ENCODE measurements at regions not wholly inside any gene's neighbourhood (a gene's known extent, or its start where the extent isn't known, plus 50 kb on each side); places are given as distances from the start of the nearest gene placed in this dataset.
"Not testable (repeated sequence)": the region's sequence is repeated elsewhere in the genome, so short reads cannot be mapped to it uniquely, and the experiment has no call there.

GRCh38 chr16:32873783-32874182 is 197.8 kb upstream of the TP53TG3 start:
- H3K27ac ChIP-seq (ENCODE audit: low read length); ATAC-seq; H3K9me3 Mint-ChIP-seq; H3K27me3 ChIP-seq (ENCODE audit: control insufficient read depth, insufficient read depth, low read length); H3K27me3 Mint-ChIP-seq (ENCODE audit: low read depth in 2 of 2); H3K36me3 Mint-ChIP-seq; H3K27ac Mint-ChIP-seq; DNase-seq; H3K4me1 Mint-ChIP-seq; H3K4me1 ChIP-seq (ENCODE audit: control insufficient read depth, insufficient read depth, low read length); H3K4me3 Mint-ChIP-seq; H3K4me3 ChIP-seq (ENCODE audit: low read length); H3K9me3 ChIP-seq (ENCODE audit: control insufficient read depth, insufficient read depth, low read length); intact Hi-C loops (cut with micrococcal nuclease); H3K36me3 ChIP-seq (ENCODE audit: control insufficient read depth, insufficient read depth, low read length): not testable (repeated sequence)
- no CpG with 5 or more reads among the region's 10 CpGs for WGBS (ENCODE audit: insufficient coverage)

GRCh38 chr16:32873120-32873519 is 197.2 kb upstream of the TP53TG3 start:
- H3K27ac ChIP-seq (ENCODE audit: low read length); H3K36me3 Mint-ChIP-seq; H3K4me1 Mint-ChIP-seq; DNase-seq; H3K9me3 Mint-ChIP-seq; H3K27ac Mint-ChIP-seq; intact Hi-C loops (cut with micrococcal nuclease); H3K4me1 ChIP-seq (ENCODE audit: control insufficient read depth, insufficient read depth, low read length); H3K4me3 ChIP-seq (ENCODE audit: low read length); H3K4me3 Mint-ChIP-seq; H3K27me3 ChIP-seq (ENCODE audit: control insufficient read depth, insufficient read depth, low read length); ATAC-seq; H3K36me3 ChIP-seq (ENCODE audit: control insufficient read depth, insufficient read depth, low read length); H3K9me3 ChIP-seq (ENCODE audit: control insufficient read depth, insufficient read depth, low read length); H3K27me3 Mint-ChIP-seq (ENCODE audit: low read depth in 2 of 2): not testable (repeated sequence)
- no CpG with 5 or more reads among the region's 8 CpGs for WGBS (ENCODE audit: insufficient coverage)

GRCh38 chr16:32870628-32871027 is 194.7 kb upstream of the TP53TG3 start:
- intact Hi-C loops (cut with micrococcal nuclease) = not testable (repeated sequence)

GRCh38 chr16:32868334-32868733 is 192.4 kb upstream of the TP53TG3 start:
- ATAC-seq; intact Hi-C loops (cut with micrococcal nuclease); H3K4me3 Mint-ChIP-seq; H3K27me3 Mint-ChIP-seq (ENCODE audit: low read depth in 2 of 2); H3K27ac Mint-ChIP-seq; DNase-seq; H3K4me3 ChIP-seq (ENCODE audit: low read length); H3K4me1 Mint-ChIP-seq; H3K27me3 ChIP-seq (ENCODE audit: control insufficient read depth, insufficient read depth, low read length); H3K4me1 ChIP-seq (ENCODE audit: control insufficient read depth, insufficient read depth, low read length); H3K36me3 ChIP-seq (ENCODE audit: control insufficient read depth, insufficient read depth, low read length); H3K27ac ChIP-seq (ENCODE audit: low read length); H3K9me3 Mint-ChIP-seq; H3K9me3 ChIP-seq (ENCODE audit: control insufficient read depth, insufficient read depth, low read length); H3K36me3 Mint-ChIP-seq: not testable (repeated sequence)
- WGBS (ENCODE audit: insufficient coverage) = 90% methylated on average over 2 of the region's 8 CpGs

More at GRCh38 chr16:32870628-32871027, 194.7 kb upstream of the TP53TG3 start:
- not testable (repeated sequence) for H3K9me3 Mint-ChIP-seq; DNase-seq; H3K4me1 Mint-ChIP-seq; H3K27ac Mint-ChIP-seq; H3K27me3 ChIP-seq (ENCODE audit: control insufficient read depth, insufficient read depth, low read length); H3K36me3 ChIP-seq (ENCODE audit: control insufficient read depth, insufficient read depth, low read length); H3K27ac ChIP-seq (ENCODE audit: low read length); H3K4me1 ChIP-seq (ENCODE audit: control insufficient read depth, insufficient read depth, low read length); H3K27me3 Mint-ChIP-seq (ENCODE audit: low read depth in 2 of 2); H3K9me3 ChIP-seq (ENCODE audit: control insufficient read depth, insufficient read depth, low read length); ATAC-seq; H3K4me3 ChIP-seq (ENCODE audit: low read length); H3K4me3 Mint-ChIP-seq; H3K36me3 Mint-ChIP-seq
- no CpG with 5 or more reads among the region's 17 CpGs for WGBS (ENCODE audit: insufficient coverage)

GRCh38 chr16:32865284-32865683 is 189.3 kb upstream of the TP53TG3 start:
- H3K4me1 ChIP-seq (ENCODE audit: control insufficient read depth, insufficient read depth, low read length); DNase-seq; H3K4me3 Mint-ChIP-seq; H3K4me1 Mint-ChIP-seq; H3K36me3 Mint-ChIP-seq; H3K27ac ChIP-seq (ENCODE audit: low read length); H3K9me3 ChIP-seq (ENCODE audit: control insufficient read depth, insufficient read depth, low read length); intact Hi-C loops (cut with micrococcal nuclease); H3K9me3 Mint-ChIP-seq; H3K27me3 Mint-ChIP-seq (ENCODE audit: low read depth in 2 of 2); H3K27ac Mint-ChIP-seq; ATAC-seq; H3K27me3 ChIP-seq (ENCODE audit: control insufficient read depth, insufficient read depth, low read length); H3K4me3 ChIP-seq (ENCODE audit: low read length); H3K36me3 ChIP-seq (ENCODE audit: control insufficient read depth, insufficient read depth, low read length): not testable (repeated sequence)
- no CpG with 5 or more reads among the region's 9 CpGs for WGBS (ENCODE audit: insufficient coverage)

- H3K4me1 ChIP-seq (ENCODE audit: control insufficient read depth, insufficient read depth, low read length); H3K27me3 Mint-ChIP-seq (ENCODE audit: low read depth in 2 of 2); H3K4me1 Mint-ChIP-seq; H3K4me3 ChIP-seq (ENCODE audit: low read length); H3K27me3 ChIP-seq (ENCODE audit: control insufficient read depth, insufficient read depth, low read length); DNase-seq; H3K36me3 Mint-ChIP-seq; H3K36me3 ChIP-seq (ENCODE audit: control insufficient read depth, insufficient read depth, low read length); intact Hi-C loops (cut with micrococcal nuclease); H3K9me3 Mint-ChIP-seq; H3K27ac ChIP-seq (ENCODE audit: low read length); H3K9me3 ChIP-seq (ENCODE audit: control insufficient read depth, insufficient read depth, low read length); ATAC-seq; H3K4me3 Mint-ChIP-seq; H3K27ac Mint-ChIP-seq: not testable (repeated sequence)
- WGBS (ENCODE audit: insufficient coverage) = 77% methylated on average over 3 of the region's 10 CpGs
Measured at GRCh38 chr16:32861476-32862201, 185.7 kb upstream of the TP53TG3 start.

GRCh38 chr16:32847379-32847778 is 171.4 kb upstream of the TP53TG3 start:
- H3K4me3 ChIP-seq (ENCODE audit: low read length); H3K9me3 Mint-ChIP-seq; H3K4me3 Mint-ChIP-seq; H3K4me1 Mint-ChIP-seq; H3K27ac Mint-ChIP-seq; H3K27me3 Mint-ChIP-seq (ENCODE audit: low read depth in 2 of 2); H3K36me3 ChIP-seq (ENCODE audit: control insufficient read depth, insufficient read depth, low read length); H3K36me3 Mint-ChIP-seq; intact Hi-C loops (cut with micrococcal nuclease); H3K4me1 ChIP-seq (ENCODE audit: control insufficient read depth, insufficient read depth, low read length); H3K27ac ChIP-seq (ENCODE audit: low read length); ATAC-seq; DNase-seq; H3K9me3 ChIP-seq (ENCODE audit: control insufficient read depth, insufficient read depth, low read length); H3K27me3 ChIP-seq (ENCODE audit: control insufficient read depth, insufficient read depth, low read length): not testable (repeated sequence)
- WGBS (ENCODE audit: insufficient coverage) = no CpG with 5 or more reads among the region's 4 CpGs

GRCh38 chr16:32845572-32845971 is 169.6 kb upstream of the TP53TG3 start:
- H3K4me1 Mint-ChIP-seq; intact Hi-C loops (cut with micrococcal nuclease); H3K9me3 Mint-ChIP-seq; H3K27me3 ChIP-seq (ENCODE audit: control insufficient read depth, insufficient read depth, low read length); H3K4me1 ChIP-seq (ENCODE audit: control insufficient read depth, insufficient read depth, low read length); H3K9me3 ChIP-seq (ENCODE audit: control insufficient read depth, insufficient read depth, low read length); H3K4me3 ChIP-seq (ENCODE audit: low read length); ATAC-seq; DNase-seq; H3K27me3 Mint-ChIP-seq (ENCODE audit: low read depth in 2 of 2); H3K36me3 Mint-ChIP-seq; H3K4me3 Mint-ChIP-seq; H3K36me3 ChIP-seq (ENCODE audit: control insufficient read depth, insufficient read depth, low read length); H3K27ac ChIP-seq (ENCODE audit: low read length); H3K27ac Mint-ChIP-seq: not testable (repeated sequence)
- WGBS (ENCODE audit: insufficient coverage) = 88% methylated on average over 6 of the region's 17 CpGs

Measured in natural killer cell (primary cell).